WTC11 (cell line): ENCODE measurements at regions not wholly inside any gene's neighbourhood (a gene's known extent, or its start where the extent isn't known, plus 50 kb on each side); places are given as distances from the start of the nearest gene placed in this dataset.

Source experiments
- ATAC-seq: fragments of 200-7000 bp; cut with Tn5 transposase; 2 replicates; pipeline ENCODE4 v1.10.0; 2021; ENCODE audit warnings: mild to moderate bottlenecking, moderate library complexity
- CTCF ChIA-PET: fragments of 300-600 bp; sonication (Branson Sonifier 250); formaldehyde crosslinking; loops from one replicate; lab custom pipeline; 2021; ENCODE audit warnings: antibody characterized with exemption; lab: Charles Lee
- POLR2A ChIA-PET: fragments of 350-600 bp; sonication (Branson Sonifier 250); formaldehyde crosslinking; loops from one replicate; lab custom pipeline; 2021; ENCODE audit warnings: antibody characterized with exemption; lab: Charles Lee
- DNase-seq: peaks from one replicate; pipeline ENCODE4 v3.0.0; 2021; ENCODE audit warnings: low spot score
- H3K27ac Mint-ChIP-seq: 2 replicates; pipeline ENCODE4 v1.8.0; 2021; ENCODE audit warnings: mixed read lengths
- H3K27me3 Mint-ChIP-seq: 2 replicates; pipeline ENCODE4 v1.8.0; 2021; ENCODE audit warnings: low read depth, mild to moderate bottlenecking, moderate library complexity, mixed read lengths
- H3K36me3 Mint-ChIP-seq: 2 replicates; pipeline ENCODE4 v1.8.0; 2021; ENCODE audit warnings: mixed read lengths
- H3K4me1 Mint-ChIP-seq: 2 replicates; pipeline ENCODE4 v1.8.0; 2022; ENCODE audit warnings: mixed read lengths
- H3K4me3 Mint-ChIP-seq: 2 replicates; pipeline ENCODE4 v1.8.0; 2021; ENCODE audit warnings: mild to moderate bottlenecking, moderate library complexity, mixed read lengths
- H3K9me3 Mint-ChIP-seq: 2 replicates; pipeline ENCODE4 v1.8.0; 2021; ENCODE audit warnings: mixed read lengths
- AFF4 ChIP-seq: sonication (generic); formaldehyde crosslinking; IDR thresholded peaks from 2 replicates; pipeline ENCODE4 v1.8.1; 2023; ENCODE audit warnings: mild to moderate bottlenecking, missing genetic modification reagents, borderline replicate concordance
- AR ChIP-seq: fragments of 250-450 bp; sonication (Bioruptor Pico); IDR thresholded peaks from 2 replicates; pipeline ENCODE4 v1.9.0; 2021; ENCODE audit warnings: mild to moderate bottlenecking
- CREM ChIP-seq: sonication (generic); formaldehyde crosslinking; IDR thresholded peaks from 2 replicates; pipeline ENCODE4 v1.8.1; 2022; ENCODE audit warnings: mild to moderate bottlenecking, missing genetic modification reagents, moderate library complexity
- E2F5 ChIP-seq: sonication (generic); formaldehyde crosslinking; IDR thresholded peaks from 2 replicates; pipeline ENCODE4 v1.8.1; 2022; ENCODE audit warnings: mild to moderate bottlenecking, moderate library complexity, missing genetic modification reagents
- ERG ChIP-seq: fragments of 250-450 bp; sonication (Bioruptor Pico); IDR thresholded peaks from 2 replicates; pipeline ENCODE4 v1.8.0; 2021; ENCODE audit warnings: mild to moderate bottlenecking
- FOXJ3 ChIP-seq: sonication (generic); formaldehyde crosslinking; IDR thresholded peaks from 2 replicates; pipeline ENCODE4 v1.9.0; 2021; ENCODE audit warnings: missing genetic modification reagents, mild to moderate bottlenecking, borderline replicate concordance
- JAZF1 ChIP-seq: fragments of 250-450 bp; sonication (Bioruptor Pico); IDR thresholded peaks from 2 replicates; pipeline ENCODE4 v1.9.0; 2021; ENCODE audit warnings: moderate library complexity, mild to moderate bottlenecking, inconsistent platforms
- NFYB ChIP-seq: sonication (generic); formaldehyde crosslinking; conservative IDR thresholded peaks from 2 replicates; pipeline ENCODE4 v1.8.0; 2022; ENCODE audit warnings: low read depth, missing genetic modification reagents
- NR3C1 ChIP-seq: sonication (generic); formaldehyde crosslinking; conservative IDR thresholded peaks from 2 replicates; pipeline ENCODE4 v1.8.1; 2023; ENCODE audit warnings: low read depth, mild to moderate bottlenecking, missing genetic modification reagents
- PRDM15 ChIP-seq: sonication (generic); formaldehyde crosslinking; IDR thresholded peaks from 2 replicates; pipeline ENCODE4 v1.8.0; 2022; ENCODE audit warnings: missing genetic modification reagents
- SMAD3 ChIP-seq: sonication (generic); formaldehyde crosslinking; IDR thresholded peaks from 2 replicates; pipeline ENCODE4 v1.8.0; 2022; ENCODE audit warnings: missing genetic modification reagents, mild to moderate bottlenecking, borderline replicate concordance
- SOX15 ChIP-seq: fragments of 250-450 bp; sonication (Bioruptor Pico); IDR thresholded peaks from 2 replicates; pipeline ENCODE4 v1.9.0; 2021; ENCODE audit warnings: mild to moderate bottlenecking
- TCF7 ChIP-seq: sonication (generic); formaldehyde crosslinking; IDR thresholded peaks from 2 replicates; pipeline ENCODE4 v1.8.0; 2022; ENCODE audit warnings: mild to moderate bottlenecking, low read depth, missing genetic modification reagents, moderate library complexity
- TEAD4 ChIP-seq: sonication (generic); formaldehyde crosslinking; IDR thresholded peaks from 2 replicates; pipeline ENCODE4 v1.8.0; 2022; ENCODE audit warnings: mild to moderate bottlenecking, missing genetic modification reagents
- TP53 ChIP-seq: sonication (generic); formaldehyde crosslinking; IDR thresholded peaks from 2 replicates; pipeline ENCODE4 v1.8.1; 2023; ENCODE audit warnings: mild to moderate bottlenecking, missing genetic modification reagents
- ZNF281 ChIP-seq: sonication (generic); formaldehyde crosslinking; IDR thresholded peaks from 2 replicates; pipeline ENCODE4 v1.8.0; 2023; ENCODE audit warnings: mild to moderate bottlenecking, missing genetic modification reagents

- ATAC-seq: no peak
- no peaks in the 10 kb centered on the region for H3K9me3 Mint-ChIP-seq
- H3K27ac Mint-ChIP-seq: no peak overlapping the region
- TF ChIP-seq SMAD3 (CRISPR knock-in tag) (no peak), ZNF281 (no peak), JAZF1 (CRISPR knock-in tag) (no peak), CREM (CRISPR knock-in tag) (no peak), E2F5 (no peak), TP53 (no peak), AR (no peak), TEAD4 (CRISPR knock-in tag) (no peak), PRDM15 (CRISPR knock-in tag) (no peak), ERG (CRISPR knock-in tag) (no peak), SOX15 (CRISPR knock-in tag) (no peak), AFF4 (no peak), NFYB (CRISPR knock-in tag) (no peak), TCF7 (CRISPR knock-in tag) (no peak), NR3C1 (CRISPR knock-in tag) (no peak), FOXJ3 (no peak)
- DNase-seq: no peak
- peaks cover under 1% of the 10 kb centered on the region; the same call in 1 of the 2 replicates for H3K4me1 Mint-ChIP-seq
- H3K36me3 Mint-ChIP-seq: no peaks in the 10 kb centered on the region
- POLR2A ChIA-PET: no interaction called here
- no peak overlapping the region for H3K4me3 Mint-ChIP-seq
- H3K27me3 Mint-ChIP-seq: no peaks in the 10 kb centered on the region
- CTCF ChIA-PET: interaction anchor here (1.0 kb wide), 1 partner anchor 43 kb away, joined by 3 read pairs; no protein-coding TSS in a partner anchor
These were observed 84.9 kb upstream of the CLMN start for GRCh38 chr14:95404583-95404982.
